ENCODE measurements at regions not wholly inside any gene's neighbourhood (a gene's known extent, or its start where the extent isn't known, plus 50 kb on each side); places are given as distances from the start of the nearest gene placed in this dataset.

DNA sequence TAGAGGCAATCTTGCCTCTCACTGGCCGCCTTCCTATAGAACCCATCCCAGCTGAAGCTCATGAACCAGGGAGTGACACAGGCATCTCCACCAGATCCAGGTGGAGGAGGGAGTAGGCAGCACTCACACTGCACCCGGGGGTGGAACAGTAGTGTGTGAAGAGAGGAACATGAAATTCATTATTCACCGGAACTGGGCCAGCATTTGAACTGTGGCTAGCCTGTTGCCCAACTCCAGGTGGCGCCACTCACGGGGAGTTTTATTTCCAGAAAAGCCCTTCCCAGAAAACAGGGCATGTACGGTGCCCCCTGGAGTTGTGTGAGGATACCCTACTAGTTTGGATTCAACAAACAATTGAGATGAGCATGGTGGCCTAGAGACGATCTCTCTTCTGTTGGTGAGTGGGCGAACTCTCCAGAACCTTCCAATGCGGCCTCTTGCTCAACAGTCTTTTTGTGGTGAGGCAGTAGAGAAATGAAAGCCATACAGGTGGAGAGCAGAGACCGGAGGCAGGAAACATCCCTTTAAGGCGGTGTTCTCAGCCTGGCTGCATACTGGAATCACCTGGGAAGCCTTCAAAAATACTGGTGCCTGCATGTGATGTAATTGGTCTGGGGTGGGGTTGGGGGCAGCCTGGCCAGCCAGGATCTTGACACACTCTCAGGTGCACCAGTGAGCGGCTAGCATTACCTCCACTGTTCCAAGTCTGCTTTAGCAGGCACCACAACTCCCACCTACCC lies 73.5 kb upstream of the NEDD4L start:
- no peak overlapping the region for H3K4me3 ChIP-seq (replicated peaks in 1 of 2; ENCODE audit: low read depth in 1 of 2, low read length in 2 of 2)
- no peaks in the 10 kb centered on the region for H4K20me1 ChIP-seq (ENCODE audit: insufficient read depth)
- H3K4me2 ChIP-seq (ENCODE audit: low read length): no peak overlapping the region
- RAD21 ChIA-PET (ENCODE audit: low non-redundant PET in 1 of 2, low total read pairs in 2 of 2, uncharacterized antibody in 2 of 2, unreplicated experiment in 2 of 2): no interaction called here
- peaks cover 0 to 7% of the 10 kb centered on the region in 2 experiments; a peak in 1 of 4 replicates for H3K4me1 ChIP-seq (ENCODE audit: control insufficient read depth in 1 of 2, insufficient read depth in 2 of 2, low read length in 2 of 2)
- ATAC-seq (peak; percentile 91), DNase-seq (ENCODE audit: low read depth, low spot score) (peak; percentile 34)
- peak overlapping the region; percentile 83 for H2AFZ ChIP-seq (ENCODE audit: low read depth, low read length, poor library complexity, severe bottlenecking)
- no peaks in the 10 kb centered on the region for H3K79me2 ChIP-seq (ENCODE audit: insufficient read depth, low read length)
- CTCF ChIA-PET: interaction anchor here (1.0 kb wide), 1 partner anchor 11 kb away, joined by 5 read pairs; no protein-coding TSS in a partner anchor
- TF ChIP-seq, protein P1, sequence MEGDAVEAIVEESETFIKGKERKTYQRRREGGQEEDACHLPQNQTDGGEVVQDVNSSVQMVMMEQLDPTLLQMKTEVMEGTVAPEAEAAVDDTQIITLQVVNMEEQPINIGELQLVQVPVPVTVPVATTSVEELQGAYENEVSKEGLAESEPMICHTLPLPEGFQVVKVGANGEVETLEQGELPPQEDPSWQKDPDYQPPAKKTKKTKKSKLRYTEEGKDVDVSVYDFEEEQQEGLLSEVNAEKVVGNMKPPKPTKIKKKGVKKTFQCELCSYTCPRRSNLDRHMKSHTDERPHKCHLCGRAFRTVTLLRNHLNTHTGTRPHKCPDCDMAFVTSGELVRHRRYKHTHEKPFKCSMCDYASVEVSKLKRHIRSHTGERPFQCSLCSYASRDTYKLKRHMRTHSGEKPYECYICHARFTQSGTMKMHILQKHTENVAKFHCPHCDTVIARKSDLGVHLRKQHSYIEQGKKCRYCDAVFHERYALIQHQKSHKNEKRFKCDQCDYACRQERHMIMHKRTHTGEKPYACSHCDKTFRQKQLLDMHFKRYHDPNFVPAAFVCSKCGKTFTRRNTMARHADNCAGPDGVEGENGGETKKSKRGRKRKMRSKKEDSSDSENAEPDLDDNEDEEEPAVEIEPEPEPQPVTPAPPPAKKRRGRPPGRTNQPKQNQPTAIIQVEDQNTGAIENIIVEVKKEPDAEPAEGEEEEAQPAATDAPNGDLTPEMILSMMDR (IDR thresholded peaks at IDR 0.05 in 2 of 3, conservative IDR thresholded peaks at IDR 0.05 in 1 of 3; ENCODE audit: borderline replicate concordance in 1 of 3, insufficient read depth in 1 of 3, low read depth in 2 of 3, low read length in 2 of 3): peak; percentile 77 to 94 (median 81)
- TF ChIP-seq EZH2 (IDR thresholded peaks at IDR 0.05) (no peak), ELF1 (IDR thresholded peaks at IDR 0.05; ENCODE audit: borderline replicate concordance, low read depth) (no peak), RAD21 (IDR thresholded peaks at IDR 0.05; ENCODE audit: low read depth) (peak; percentile 46)
- no peaks in the 10 kb centered on the region for H3K36me3 ChIP-seq (ENCODE audit: control insufficient read depth in 1 of 2, insufficient read depth in 2 of 2, low read length in 2 of 2)
- intact Hi-C loops (cut with micrococcal nuclease): no loop called here
- no peaks in the 10 kb centered on the region for H3K27me3 ChIP-seq (ENCODE audit: insufficient read depth, low read length)
- H3K9me2 ChIP-seq (ENCODE audit: insufficient read depth): no peaks in the 10 kb centered on the region
- H3K9me3 ChIP-seq (ENCODE audit: control insufficient read depth in 1 of 2, insufficient read depth in 1 of 2, low read depth in 1 of 2, low read length in 2 of 2): no peaks in the 10 kb centered on the region
- POLR2A ChIA-PET: no interaction called here
- H3K27ac ChIP-seq (ENCODE audit: low read depth, low read length): no peak overlapping the region
- no peak overlapping the region for H3K9ac ChIP-seq (ENCODE audit: low read length)
- no TSS peak for BruUV-seq (replicated peaks)

DNA sequence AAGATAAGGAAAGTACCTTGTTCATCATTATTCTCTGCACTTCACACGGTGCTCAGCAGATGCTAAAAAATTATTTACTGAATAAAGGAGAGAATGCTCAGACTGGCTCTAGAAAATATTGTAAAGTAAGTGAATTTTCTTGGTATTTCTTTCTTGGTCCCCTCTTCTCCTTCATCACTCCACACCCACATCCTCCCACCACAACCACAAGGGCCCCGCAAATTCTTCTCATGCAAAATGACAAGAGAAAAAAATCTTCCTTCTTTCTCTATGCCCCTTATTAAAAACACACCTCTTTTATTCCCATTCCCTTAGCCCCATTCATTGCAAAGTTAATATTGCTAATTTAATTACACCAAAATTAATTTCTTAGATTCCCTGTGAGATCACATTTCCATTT lies 74.2 kb upstream of the NEDD4L start:
- Histone ChIP-seq H3K9me2 (ENCODE audit: insufficient read depth) (no peaks in the 10 kb centered on the region), H3K27ac (ENCODE audit: low read depth, low read length) (no peak overlapping the region), H3K4me1 (ENCODE audit: control insufficient read depth in 1 of 2, insufficient read depth in 2 of 2, low read length in 2 of 2) (peaks cover 0 to 7% of the 10 kb centered on the region in 2 experiments; a peak in 1 of 4 replicates), H3K4me3 (replicated peaks in 1 of 2; ENCODE audit: low read depth in 1 of 2, low read length in 2 of 2) (no peak overlapping the region), H3K36me3 (ENCODE audit: control insufficient read depth in 1 of 2, insufficient read depth in 2 of 2, low read length in 2 of 2) (no peaks in the 10 kb centered on the region), H3K9ac (ENCODE audit: low read length) (no peak overlapping the region), H3K79me2 (ENCODE audit: insufficient read depth, low read length) (no peaks in the 10 kb centered on the region), H3K4me2 (ENCODE audit: low read length) (no peak overlapping the region), H2AFZ (ENCODE audit: low read depth, low read length, poor library complexity, severe bottlenecking) (peak overlapping the region; percentile 83), H3K9me3 (ENCODE audit: control insufficient read depth in 1 of 2, insufficient read depth in 1 of 2, low read depth in 1 of 2, low read length in 2 of 2) (no peaks in the 10 kb centered on the region), H3K27me3 (ENCODE audit: insufficient read depth, low read length) (no peaks in the 10 kb centered on the region), H4K20me1 (ENCODE audit: insufficient read depth) (no peaks in the 10 kb centered on the region)
- intact Hi-C loops (cut with micrococcal nuclease): no loop called here
- no peak for ATAC-seq
- ChIA-PET CTCF (interaction anchor here (1.0 kb wide), 1 partner anchor 11 kb away, joined by 5 read pairs; no protein-coding TSS in a partner anchor), RAD21 (ENCODE audit: low non-redundant PET in 1 of 2, low total read pairs in 2 of 2, uncharacterized antibody in 2 of 2, unreplicated experiment in 2 of 2) (no interaction called here), POLR2A (no interaction called here)
- no peak for DNase-seq (ENCODE audit: low read depth, low spot score)
- BruUV-seq (replicated peaks): no TSS peak
- TF ChIP-seq, protein P2, sequence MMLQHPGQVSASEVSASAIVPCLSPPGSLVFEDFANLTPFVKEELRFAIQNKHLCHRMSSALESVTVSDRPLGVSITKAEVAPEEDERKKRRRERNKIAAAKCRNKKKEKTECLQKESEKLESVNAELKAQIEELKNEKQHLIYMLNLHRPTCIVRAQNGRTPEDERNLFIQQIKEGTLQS (IDR thresholded peaks at IDR 0.05): no peak
- no peak for TF ChIP-seq JUND (IDR thresholded peaks at IDR 0.05)
- no peak for TF ChIP-seq EGR1 (IDR thresholded peaks at IDR 0.05; ENCODE audit: low read depth)
- TF ChIP-seq ZBTB33 (IDR thresholded peaks at IDR 0.05; ENCODE audit: extremely low read depth, insufficient replicate concordance, low read length): no peak
- TF ChIP-seq TCF7L2 (IDR thresholded peaks at IDR 0.05; ENCODE audit: borderline replicate concordance, extremely low read depth, insufficient read depth, insufficient read length): no peak
- TF ChIP-seq, protein P3, sequence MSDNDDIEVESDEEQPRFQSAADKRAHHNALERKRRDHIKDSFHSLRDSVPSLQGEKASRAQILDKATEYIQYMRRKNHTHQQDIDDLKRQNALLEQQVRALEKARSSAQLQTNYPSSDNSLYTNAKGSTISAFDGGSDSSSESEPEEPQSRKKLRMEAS (IDR thresholded peaks at IDR 0.05): no peak
- no peak for TF ChIP-seq POLR2AphosphoS5 (IDR thresholded peaks at IDR 0.05; ENCODE audit: low read depth, low read length)
- TF ChIP-seq YY1 (IDR thresholded peaks at IDR 0.05; ENCODE audit: extremely low read depth, insufficient replicate concordance, low read depth, low read length): no peak
- TF ChIP-seq CEBPB (IDR thresholded peaks at IDR 0.05; ENCODE audit: low read depth): no peak
- no peak for TF ChIP-seq ZFX (IDR thresholded peaks at IDR 0.05)
- TF ChIP-seq RAD21 (IDR thresholded peaks at IDR 0.05; ENCODE audit: low read depth): no peak
- TF ChIP-seq POLR2A (IDR thresholded peaks at IDR 0.05; ENCODE audit: borderline replicate concordance, extremely low read depth, insufficient read depth, insufficient read length): no peak
- TF ChIP-seq ZNF274 (IDR thresholded peaks at IDR 0.05; ENCODE audit: low read depth, low read length): no peak
